Stimulated activated CD4-positive, alpha-beta T cell treated with anti-CD3 and anti-CD28 coated beads, Interleukin-15, amount 100 ng/mL, for 48 hours (primary cell): ENCODE measurements at regions not wholly inside any gene's neighbourhood (a gene's known extent, or its start where the extent isn't known, plus 50 kb on each side); places are given as distances from the start of the nearest gene placed in this dataset.

ENCODE experiments used
- DNase-seq, 2 donors: peaks; one replicate each; pipeline ENCODE4 v3.0.0-alpha.2; 2020; ENCODE audit warnings: low read depth in 2 of 2

DNA sequence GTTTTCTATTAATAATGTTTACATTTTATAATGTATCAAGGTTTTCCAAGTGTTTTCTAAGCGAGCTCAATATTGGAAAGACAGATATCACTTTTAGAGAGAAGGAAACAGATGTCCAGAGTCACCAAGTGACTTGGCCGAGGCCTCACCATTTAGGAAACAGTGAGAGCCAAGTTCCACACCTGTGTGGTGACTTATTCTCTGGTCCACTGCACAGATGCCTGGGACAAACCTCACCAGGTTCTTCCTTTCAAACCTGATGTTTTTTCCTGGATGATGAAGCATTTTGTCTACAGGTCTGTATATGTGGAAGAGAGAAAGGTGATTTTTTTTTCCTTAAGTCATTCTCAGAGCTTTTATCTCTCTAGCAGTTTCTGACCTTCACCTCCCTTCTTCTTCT is 280.7 kb downstream of the LPIN1 start:
- no peak for DNase-seq

DNA sequence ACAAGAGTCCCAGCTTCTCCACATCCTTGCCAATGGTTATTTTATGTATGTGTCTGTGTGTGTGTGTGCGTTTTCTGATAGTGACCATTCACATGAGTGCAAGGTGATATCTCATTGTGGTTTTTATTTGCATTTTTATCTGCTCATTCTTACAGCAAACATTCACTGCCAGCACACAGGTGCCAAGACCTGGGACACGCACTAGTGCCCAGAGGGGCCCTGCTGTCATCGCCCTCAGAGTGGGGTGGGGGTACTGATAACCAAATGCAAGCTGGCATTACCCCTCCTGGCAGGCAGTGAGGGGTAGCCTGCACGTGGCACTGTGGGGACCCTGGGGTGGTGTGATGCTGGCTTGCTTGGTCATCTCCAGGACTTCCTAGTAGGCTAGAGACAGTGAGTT is 285.4 kb downstream of the LPIN1 start:
- no peak for DNase-seq

DNA sequence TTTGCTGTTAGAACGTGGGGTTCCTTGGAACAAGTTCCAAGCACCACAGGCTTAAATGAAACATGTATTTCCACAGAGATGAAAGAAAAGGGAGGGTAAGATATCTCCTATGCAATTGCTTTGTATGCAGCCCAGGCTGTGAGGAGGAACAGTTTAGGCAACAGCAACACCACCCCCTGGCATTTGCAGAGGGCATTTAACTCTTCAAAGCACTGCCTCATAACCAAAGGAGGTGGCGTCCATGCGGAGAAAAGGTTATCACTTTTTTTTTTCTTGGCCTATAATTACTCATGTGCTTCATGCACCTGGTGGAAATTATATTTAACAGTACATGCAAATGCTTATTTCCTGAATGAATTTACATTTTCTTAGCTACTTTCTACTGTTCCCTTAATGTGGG is 286.0 kb downstream of the LPIN1 start:
- no peak for DNase-seq

DNA sequence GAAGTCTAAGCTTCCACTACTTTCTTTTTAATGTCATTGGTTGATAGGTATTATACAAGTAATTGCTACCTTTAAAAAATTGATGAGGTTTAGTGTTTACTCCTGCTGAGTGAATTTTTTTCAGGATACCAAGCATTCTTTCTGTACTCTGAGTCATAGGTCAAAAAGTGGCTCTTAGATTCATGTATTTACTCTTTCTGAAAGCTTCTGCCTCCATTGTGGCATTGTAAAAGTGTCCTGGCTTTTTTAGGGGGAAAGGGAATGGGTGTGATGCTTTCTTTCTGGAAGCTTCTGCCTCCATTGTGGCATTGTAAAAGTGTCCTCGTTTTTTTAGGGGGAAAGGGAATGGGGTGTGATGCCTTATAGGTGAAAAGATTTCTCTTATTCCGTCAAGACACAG is 286.5 kb downstream of the LPIN1 start:
- no peak for DNase-seq

DNA sequence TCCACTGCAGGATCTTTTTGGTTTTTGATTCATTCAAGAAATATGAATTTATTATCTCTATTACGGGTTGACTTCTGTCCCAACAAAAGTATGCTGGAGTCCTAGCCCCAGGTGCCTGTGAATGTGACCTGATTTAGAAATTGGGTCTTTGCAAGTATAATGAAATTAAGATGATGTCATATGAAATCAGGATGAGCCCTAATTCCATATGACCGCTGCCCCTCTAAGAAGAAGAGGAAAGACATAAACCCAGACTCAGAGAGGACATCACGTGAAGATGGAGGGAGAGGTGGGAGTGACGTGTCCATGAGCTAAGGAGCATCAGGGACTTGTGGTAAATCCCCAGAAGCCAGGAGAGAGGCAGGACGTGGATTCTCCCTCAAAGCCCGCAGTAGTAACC is 287.1 kb downstream of the LPIN1 start:
- DNase-seq = no peak

DNA sequence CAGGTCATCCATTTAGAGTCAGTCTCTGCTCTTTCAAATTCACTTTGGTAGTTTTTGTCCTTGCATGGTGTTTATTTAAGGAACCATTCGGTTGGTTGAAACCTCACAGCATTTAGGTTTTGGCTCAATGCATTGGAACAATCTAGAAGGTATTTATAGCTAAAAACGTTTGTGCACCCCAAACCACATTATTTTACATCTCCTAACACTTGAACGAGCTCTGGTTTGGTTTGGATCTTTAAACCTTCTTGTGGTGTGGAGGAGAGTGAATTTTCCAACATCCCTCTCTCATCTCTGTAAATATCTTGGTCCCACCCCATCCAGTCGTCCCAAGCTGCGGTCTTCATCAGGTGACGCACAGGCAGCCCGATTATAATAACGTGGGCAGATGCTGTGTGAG is 287.9 kb downstream of the LPIN1 start:
- no peak for DNase-seq

DNA sequence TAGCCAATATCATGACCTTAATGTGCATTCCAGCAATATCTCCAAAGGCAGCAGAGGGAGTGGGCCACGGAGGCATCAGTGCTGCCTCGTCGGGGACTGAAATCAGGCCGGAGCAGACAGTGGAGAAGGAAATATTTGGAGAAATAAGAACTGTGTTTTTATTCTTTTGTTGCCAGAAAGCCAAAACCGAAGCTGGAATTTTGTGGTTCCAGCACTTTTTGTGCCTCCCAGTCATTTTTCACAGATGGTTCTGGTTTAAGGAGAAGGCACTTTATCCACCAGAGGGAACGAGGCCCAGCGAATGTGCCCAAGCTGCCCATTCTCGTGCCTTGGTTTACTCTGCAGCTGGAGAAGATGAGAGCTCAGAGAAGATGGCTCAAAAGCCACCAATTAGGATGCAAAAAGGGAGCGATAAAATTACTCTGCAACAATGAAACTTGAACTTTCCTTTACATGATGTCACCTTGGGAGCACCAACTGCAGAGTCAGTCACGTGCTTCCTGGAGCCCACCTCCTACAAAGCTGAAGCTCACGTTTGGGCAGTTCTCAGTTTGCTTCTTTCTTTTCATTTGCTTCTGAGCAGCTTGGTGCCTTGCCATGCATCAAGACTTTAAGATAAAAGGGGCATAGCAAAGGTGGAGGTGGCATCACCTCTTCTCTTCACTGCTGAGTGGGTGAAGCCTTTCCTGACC is 288.7 kb downstream of the LPIN1 start:
- DNase-seq = no peak

DNA sequence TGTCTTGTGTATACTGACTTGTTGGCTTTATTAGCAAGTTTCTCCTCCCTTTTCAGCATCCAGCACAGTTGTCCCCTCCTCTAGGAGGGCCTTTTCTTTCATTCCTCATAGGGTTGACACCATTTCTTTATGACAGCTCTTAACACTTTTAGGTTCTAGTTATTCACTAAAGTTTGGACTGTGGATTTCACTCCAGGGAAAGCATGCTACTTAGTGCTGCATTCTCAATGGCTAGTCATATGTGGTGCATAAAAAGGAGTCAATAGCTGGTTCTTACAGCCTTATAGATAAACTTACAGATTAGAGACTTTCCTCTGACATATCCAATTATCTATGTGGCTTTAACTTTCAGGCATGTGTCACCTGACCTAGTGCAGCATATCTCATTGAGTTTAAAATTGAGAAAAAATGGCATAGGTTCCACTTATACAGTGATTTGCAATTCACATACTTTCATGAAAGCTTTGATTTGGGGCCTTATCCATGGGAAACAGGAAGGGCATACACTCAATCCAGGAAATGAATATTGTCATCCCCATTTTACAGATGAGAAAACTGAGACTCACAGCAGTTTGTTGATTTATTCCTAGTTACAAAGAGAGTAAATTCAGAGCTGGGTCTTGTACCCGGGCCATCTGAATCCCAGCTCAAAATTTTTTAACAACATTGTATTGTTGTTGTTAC is 289.7 kb downstream of the LPIN1 start:
- DNase-seq = no peak

DNA sequence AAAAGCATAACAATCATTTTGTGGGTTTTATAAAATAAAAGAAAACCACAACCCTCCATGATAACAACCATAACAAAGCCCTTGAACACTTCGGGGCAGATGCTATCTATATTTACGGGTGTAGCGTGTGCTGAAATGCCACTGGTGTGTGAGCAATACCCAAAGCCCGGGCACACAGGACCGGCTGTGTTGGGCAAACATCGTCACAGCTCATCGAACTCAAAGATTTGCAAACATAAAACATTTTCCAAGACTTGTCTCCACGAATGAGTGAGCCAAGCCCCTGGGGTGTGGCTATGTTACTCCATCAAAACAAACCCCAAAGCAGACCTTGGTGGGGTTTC is 290.2 kb downstream of the LPIN1 start:
- DNase-seq = no peak

DNA sequence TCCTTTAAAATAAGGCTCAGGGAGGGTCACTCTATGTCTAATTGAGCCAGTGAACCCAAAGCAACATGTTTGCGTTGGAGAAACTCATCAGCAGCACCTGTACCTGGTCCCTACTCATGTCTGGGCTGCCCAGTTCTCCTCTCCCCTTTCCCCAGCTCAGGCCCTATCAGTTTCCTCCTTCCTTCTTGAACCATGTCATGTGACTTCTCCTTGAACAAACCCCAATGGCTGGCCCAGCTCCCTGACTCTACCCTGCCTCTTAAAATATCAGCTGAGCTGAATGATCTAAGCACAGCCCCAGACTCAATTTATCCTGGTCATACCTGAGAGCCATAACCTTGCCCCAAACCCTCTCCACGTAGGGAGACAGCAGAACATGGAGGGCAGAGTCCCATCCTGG is 290.9 kb downstream of the LPIN1 start:
- DNase-seq = no peak

DNA sequence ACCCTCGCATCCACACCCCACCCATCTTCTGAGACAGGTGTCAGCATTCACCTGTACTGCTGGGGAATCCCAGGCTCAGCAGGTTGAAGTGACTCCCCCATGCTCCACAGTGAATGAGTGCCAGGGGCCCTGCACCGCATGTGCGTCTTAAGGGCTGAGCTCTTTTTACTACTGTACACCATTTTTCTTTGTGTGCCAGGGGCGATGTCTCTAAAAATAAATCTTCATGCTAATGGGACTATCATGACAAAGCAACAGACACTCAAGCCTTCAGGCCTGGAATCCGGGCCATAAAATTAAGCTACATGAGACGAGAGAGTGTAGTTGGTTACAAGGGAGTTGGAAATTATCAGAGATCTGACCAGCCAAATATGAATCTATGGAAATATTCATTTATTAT is 294.8 kb downstream of the LPIN1 start:
- DNase-seq = no peak

DNA sequence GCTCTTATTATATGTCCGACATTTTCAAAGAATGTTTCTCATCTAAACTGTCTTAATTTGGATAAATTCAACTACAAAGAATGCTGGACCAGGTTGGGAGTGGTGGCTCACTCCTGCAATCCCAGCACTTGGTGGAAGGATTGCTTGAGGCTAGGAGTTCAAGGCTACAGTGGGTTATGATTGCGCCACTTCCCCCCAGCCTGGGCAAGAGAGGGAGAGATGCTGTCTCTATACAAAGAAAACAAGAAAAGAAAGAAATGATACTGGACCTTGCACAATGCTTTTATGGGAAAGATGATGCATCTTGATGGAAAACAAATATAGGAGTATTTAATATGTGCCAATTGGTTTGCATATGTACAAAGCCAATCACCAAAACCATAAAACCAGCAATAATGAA is 296.7 kb downstream of the LPIN1 start:
- no peak for DNase-seq

DNA sequence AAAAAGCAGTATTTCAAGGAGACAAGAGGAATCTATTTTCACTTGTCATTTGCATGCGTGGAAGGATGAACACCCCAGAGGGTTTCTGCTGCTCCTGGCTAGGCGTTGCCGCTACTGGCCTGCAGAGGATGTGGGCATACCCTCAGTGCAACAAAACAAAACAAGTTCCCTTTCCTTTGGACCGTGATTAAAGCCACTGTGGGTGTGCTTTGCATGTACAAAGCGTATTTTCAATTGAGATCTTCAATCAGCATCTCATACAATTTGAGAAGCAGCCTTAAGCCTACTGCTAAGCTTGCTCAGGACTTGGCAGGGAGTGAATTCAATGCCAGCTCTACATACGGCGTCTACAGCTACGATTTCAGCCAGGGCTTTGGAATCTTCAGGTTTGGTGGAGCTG is 298.4 kb downstream of the LPIN1 start:
- no peak for DNase-seq

DNA sequence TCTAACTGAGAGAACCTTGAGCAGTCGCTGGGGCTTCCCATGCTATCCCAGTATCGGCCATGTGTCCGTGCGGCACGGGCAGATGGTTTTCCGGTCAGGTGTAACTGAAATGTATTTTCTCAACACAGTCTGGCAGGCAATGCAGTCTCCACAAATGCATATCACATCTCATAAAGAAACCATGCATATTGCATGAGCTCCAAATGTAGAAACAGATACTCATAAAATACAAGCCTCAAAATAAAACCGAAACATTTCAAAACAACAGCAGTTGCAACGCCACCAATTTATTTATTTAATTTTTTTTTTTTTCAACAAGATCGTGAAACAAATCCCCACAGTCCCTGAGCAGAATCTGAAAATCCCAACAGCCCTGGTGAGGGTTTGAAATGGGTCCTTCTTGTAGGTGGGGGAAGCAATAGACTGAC is 299.4 kb downstream of the LPIN1 start:
- DNase-seq = no peak

DNA sequence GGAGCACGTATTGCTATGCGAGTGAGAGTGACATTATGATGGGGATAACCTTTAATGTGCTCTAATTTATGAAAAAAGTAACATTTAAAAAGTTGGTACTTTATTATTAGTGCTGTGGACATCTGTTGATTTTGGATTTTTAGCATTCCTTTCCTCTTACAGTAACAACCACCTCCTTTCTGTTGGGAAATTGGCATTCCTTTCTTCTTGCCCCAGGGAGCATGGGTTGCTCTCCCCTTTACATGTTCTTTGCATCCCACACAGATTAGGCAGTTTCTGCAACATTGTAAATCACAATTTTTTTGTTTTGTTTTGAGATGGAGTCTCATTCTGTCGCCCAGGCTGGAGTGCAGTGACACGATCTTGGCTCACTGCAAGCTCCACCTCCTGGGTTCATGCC is 300.2 kb downstream of the LPIN1 start:
- DNase-seq = no peak

DNA sequence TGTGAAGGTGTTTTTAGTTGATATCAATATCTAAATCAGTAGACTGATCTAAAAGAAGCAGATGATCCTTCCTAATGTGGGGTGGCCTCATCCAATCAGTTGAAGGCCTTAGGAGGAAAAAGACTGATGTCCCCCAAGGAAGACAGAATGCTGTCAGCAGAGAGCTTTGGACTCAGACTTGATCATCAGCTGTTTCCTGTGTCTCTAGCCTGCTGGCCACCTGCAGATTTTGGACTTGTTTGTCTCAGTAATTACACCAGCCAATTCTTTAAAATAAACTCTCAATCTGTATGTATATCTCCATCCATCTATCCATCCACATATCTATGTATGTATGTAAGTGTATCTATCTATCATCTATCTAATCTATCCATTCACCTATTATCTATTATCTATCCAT is 301.3 kb downstream of the LPIN1 start:
- DNase-seq = no peak

DNA sequence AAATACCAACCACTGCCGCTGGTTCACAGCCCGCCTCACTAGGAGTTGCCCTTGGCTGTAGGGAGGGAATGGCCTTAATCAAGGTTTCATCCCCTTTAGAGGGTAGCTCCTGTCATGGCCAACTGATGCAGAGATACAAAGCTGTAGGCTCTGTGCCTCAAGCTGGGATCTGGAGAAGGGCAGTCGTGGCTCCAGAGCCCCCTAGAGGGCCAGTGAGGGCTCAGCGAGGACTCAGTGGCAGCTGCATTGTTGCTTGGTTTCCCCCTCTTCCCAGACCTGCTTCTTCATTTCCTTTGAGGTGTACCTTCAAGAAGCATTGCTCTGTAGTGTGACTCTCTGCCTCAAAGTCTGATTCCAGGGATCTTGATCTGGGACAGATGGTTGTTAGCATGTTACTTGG is 302.1 kb downstream of the LPIN1 start:
- no peak for DNase-seq

DNA sequence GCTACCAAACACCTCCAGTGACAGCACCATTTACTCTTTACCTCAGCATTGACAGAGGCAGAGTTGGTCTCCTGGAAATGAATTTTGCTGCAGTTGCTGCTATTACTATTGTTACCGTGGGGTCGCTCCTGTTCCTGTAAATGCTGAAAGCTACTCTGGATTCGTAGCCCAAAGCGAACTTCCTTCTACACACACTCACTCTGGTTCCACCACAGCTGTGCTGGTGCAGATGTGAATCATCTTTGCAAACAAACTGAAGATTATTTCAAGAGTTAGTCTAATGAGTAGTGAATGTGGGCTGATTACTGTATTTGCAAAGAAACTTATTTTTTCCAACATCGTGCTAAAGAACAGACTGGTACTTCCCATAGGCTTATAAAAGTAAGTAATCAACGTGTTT is 304.0 kb downstream of the LPIN1 start:
- DNase-seq = no peak

DNA sequence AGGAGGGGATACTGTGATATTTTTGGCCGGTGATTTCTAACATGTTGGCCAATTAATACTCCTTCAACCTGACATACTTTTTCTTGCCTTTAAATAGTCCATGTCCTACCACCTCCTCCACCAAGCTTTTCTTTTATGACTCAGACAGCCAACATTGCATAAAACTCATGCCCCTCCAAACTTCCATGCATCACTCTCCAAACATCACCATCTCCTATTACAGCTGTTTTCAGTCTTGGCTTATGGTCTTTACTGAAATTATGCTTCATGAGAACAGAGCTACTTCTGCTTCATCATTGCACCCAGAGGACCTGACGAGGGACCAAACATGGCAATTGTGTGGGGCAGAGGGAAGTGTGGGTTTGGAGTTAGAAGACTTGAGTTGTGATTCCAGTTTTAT is 305.4 kb downstream of the LPIN1 start:
- DNase-seq = no peak

DNA sequence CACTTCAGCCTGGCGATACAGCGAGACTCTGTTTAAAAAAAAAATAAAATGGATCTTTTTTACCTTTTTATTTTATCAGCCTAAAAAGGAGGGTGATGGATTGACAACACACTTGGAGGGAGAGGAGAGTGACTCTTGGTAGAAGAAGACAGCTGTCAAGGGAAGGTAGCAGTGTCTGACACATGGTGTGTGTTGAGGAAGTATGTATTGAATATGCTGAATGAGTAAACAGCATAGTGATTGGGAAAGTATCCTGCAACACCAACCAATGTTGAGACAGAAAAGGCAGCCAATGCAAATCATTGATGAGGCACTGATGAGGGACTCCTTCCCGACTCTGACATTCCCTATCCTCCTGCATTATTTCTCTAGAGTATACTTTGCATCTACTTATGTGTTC is 306.4 kb downstream of the LPIN1 start:
- no peak for DNase-seq

DNA sequence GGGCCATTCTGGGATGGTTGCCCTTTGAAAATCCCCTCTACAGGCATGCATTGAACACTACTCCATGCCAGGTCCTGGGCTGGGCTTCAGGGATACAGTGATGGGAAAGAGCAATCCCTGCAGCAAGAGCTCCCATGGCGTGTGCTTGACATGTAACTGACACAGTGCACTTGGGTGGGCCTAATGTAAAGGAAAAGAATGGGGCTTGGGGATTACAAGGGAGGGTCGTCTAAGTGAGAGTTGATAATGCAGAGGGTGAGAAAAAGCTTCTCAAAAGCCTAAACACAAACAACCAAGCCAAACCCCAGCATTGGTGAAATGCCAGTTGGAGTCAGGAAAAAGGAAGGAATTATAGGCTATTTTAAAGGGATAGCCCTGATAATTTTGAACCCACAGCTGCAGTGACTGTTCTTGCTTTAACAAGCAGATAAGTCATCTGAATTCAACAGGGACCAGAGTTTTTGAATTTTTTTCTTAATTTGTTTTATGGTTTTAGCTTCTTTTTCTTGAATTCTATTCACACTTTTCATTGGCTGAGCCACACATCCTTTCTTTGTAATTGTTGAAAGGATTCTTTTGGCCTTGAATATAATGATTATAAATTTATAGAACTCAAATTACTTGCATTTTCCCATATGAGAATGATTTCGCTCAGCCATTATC is 308.7 kb downstream of the LPIN1 start:
- no peak for DNase-seq

DNA sequence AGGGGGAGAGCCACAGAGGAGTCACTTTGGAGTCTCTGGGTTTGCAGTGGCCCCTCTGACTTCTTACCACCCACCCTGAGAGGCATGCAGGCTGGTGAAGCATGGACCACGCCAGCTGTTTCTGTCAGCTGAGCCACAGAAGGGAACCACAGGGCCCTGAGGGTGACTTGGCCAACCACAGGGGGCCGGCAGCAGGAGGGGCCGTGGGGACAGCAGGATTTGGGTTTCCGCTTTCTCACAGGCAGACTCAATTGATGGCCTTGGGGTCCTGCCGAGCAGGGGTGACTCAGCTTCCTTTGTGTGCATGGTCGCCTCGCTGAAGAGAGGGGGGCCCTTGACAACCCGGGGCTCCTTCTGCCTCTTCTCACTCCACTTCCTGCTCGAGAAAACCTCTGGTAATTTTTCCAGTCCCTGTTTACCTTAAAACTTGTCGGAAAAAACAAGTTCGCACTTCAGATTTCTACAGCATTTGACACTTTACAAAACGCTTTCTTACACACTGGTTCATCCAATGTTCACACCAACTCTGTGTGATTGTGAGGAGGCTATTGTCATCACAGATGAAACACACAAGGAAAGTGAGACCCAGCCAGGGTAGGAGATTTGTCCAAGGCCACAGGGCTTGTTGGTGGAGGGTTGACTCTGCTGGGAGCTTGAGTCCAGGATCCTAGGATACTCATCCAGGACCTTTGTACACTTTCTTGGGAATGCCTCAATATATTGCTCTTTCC is 311.2 kb downstream of the LPIN1 start:
- no peak for DNase-seq
